ENCODE measurements at regions not wholly inside any gene's neighbourhood (a gene's known extent, or its start where the extent isn't known, plus 50 kb on each side); places are given as distances from the start of the nearest gene placed in this dataset.

- TF ChIP-seq, protein P1, sequence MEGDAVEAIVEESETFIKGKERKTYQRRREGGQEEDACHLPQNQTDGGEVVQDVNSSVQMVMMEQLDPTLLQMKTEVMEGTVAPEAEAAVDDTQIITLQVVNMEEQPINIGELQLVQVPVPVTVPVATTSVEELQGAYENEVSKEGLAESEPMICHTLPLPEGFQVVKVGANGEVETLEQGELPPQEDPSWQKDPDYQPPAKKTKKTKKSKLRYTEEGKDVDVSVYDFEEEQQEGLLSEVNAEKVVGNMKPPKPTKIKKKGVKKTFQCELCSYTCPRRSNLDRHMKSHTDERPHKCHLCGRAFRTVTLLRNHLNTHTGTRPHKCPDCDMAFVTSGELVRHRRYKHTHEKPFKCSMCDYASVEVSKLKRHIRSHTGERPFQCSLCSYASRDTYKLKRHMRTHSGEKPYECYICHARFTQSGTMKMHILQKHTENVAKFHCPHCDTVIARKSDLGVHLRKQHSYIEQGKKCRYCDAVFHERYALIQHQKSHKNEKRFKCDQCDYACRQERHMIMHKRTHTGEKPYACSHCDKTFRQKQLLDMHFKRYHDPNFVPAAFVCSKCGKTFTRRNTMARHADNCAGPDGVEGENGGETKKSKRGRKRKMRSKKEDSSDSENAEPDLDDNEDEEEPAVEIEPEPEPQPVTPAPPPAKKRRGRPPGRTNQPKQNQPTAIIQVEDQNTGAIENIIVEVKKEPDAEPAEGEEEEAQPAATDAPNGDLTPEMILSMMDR (IDR thresholded peaks at IDR 0.05), result no peak
- no peak for TF ChIP-seq MYC (IDR thresholded peaks at IDR 0.05; ENCODE audit: borderline replicate concordance, low read length)
- TF ChIP-seq RAD21 (conservative IDR thresholded peaks at IDR 0.05 in 1 of 2, IDR thresholded peaks at IDR 0.05 in 1 of 2), result no peak
- no peak for TF ChIP-seq SMC3 (IDR thresholded peaks at IDR 0.05)
- TF ChIP-seq HMGXB4 (CRISPR knock-in tag; IDR thresholded peaks at IDR 0.05; ENCODE audit: borderline replicate concordance), result no peak
- TF ChIP-seq CBX8 (IDR thresholded peaks at IDR 0.05), result no peak
- no peak for TF ChIP-seq HDAC2 (IDR thresholded peaks at IDR 0.05)
- TF ChIP-seq POLR2A (IDR thresholded peaks at IDR 0.05; ENCODE audit: low read length), result no peak
- TF ChIP-seq, protein P2, sequence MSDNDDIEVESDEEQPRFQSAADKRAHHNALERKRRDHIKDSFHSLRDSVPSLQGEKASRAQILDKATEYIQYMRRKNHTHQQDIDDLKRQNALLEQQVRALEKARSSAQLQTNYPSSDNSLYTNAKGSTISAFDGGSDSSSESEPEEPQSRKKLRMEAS (IDR thresholded peaks at IDR 0.05), result no peak
- TF ChIP-seq GATA3 (IDR thresholded peaks at IDR 0.05; ENCODE audit: borderline replicate concordance), result no peak
- no peak for TF ChIP-seq USF2 (IDR thresholded peaks at IDR 0.05)
- TF ChIP-seq CEBPB (IDR thresholded peaks at IDR 0.05), result no peak
These were observed 109.2 kb downstream of the TMEM121 start for GRCh38 chr14:105635560-105635959.
